Muscle of leg (tissue), 3 donors: ENCODE measurements at regions not wholly inside any gene's neighbourhood (a gene's known extent, or its start where the extent isn't known, plus 50 kb on each side); places are given as distances from the start of the nearest gene placed in this dataset.

Experiments
- DNase-seq: peaks from one replicate; pipeline ENCODE4 v3.0.0; 2013
- H3K27ac ChIP-seq: one replicate; pipeline ENCODE4 v1.5.1; 2013; ENCODE audit warnings: mild to moderate bottlenecking, low read length, control low read depth
- H3K27me3 ChIP-seq: one replicate; pipeline ENCODE4 v1.6.1; 2013; ENCODE audit warnings: low read length; ENCODE audit not compliant: control insufficient read depth, insufficient read depth
- H3K36me3 ChIP-seq: one replicate; pipeline ENCODE4 v1.6.1; 2013; ENCODE audit warnings: low read length; ENCODE audit not compliant: control insufficient read depth, insufficient read depth
- H3K4me1 ChIP-seq: one replicate; pipeline ENCODE4 v1.6.1; 2013; ENCODE audit warnings: low read length; ENCODE audit not compliant: control insufficient read depth, insufficient read depth
- H3K4me3 ChIP-seq: one replicate; pipeline ENCODE4 v1.5.1; 2013; ENCODE audit warnings: low read length, control low read depth
- H3K9me3 ChIP-seq: replicated peaks from 2 replicates; pipeline ENCODE4 v1.6.1; 2013; ENCODE audit warnings: low read depth, low read length; ENCODE audit not compliant: control insufficient read depth
- WGBS: methylation state at CpG from one replicate; pipeline ENCODE4 v1.1.5; 2013; ENCODE audit warnings: missing lambda C conversion rate; ENCODE audit not compliant: insufficient coverage; 5-methylcytosine and 5-hydroxymethylcytosine counted together

DNA sequence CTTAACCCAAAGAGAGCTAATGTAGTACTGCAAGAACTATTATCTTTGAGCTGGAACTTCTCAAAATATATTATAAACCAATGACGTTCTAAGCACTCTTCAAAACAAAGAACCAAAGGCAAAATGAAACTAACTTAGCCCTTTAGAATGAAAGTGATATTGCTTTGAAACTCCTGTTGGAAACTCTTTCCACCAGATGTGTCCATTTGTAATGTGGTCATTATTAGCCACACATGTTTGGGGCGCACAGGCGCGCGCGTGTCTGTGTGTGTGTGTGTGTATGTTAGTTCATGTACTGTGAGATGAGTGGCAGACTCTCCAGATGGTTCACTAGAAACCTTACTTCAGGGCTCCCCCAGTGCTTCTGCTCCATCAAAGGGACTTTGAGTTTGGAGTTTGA, 323.4 kb downstream of the BCL11A start:
- WGBS, result no CpG with 5 or more reads among the region's 6 CpGs
- Histone ChIP-seq H3K36me3 (no peaks in the 10 kb centered on the region), H3K27ac (no peak overlapping the region), H3K9me3 (peaks cover 2% of the 10 kb centered on the region), H3K27me3 (no peaks in the 10 kb centered on the region), H3K4me1 (no peaks in the 10 kb centered on the region), H3K4me3 (no peak overlapping the region)
- DNase-seq, result no peak

DNA sequence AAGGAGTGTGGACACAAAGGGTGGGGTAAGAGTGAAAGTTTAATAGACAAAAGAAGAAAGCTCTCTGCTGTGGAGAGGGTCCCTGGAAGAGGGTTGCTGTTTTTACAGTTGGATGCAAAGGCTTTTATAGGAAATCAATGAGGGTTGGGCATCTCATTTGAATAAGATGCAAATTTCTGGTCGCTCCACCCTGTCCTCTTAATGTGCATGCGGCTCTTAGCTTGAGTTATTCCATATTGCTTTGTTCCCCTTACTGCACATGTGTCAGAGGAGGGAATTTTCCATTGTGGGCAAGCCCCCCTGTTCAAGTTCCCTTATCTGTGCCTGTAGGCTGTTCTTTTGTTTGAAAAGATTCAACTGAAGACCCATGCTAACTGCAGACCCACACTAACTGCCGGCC, 326.5 kb downstream of the BCL11A start:
- H3K4me1 ChIP-seq, result no peaks in the 10 kb centered on the region
- no peak for DNase-seq
- no CpG with 5 or more reads among the region's 3 CpGs for WGBS

DNA sequence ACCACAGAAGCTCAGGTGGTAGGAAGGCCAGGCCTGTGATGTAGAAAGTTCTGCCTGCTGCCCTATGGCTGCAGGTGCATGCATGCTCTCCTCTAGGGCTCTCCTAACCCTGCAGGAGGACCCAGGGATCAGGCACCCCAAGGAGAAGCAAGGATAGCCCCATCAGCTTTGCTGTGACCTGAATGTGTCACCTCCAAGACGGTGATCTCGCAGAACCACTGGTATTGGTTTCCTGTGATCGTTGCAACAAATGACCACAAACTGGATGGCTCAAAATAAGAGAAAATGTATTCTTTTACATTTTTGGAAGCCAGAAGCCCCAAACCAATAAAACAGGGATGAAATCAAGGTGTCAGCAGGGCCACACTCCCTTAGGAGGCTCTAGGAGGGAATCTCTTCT, 327.3 kb downstream of the BCL11A start:
- Histone ChIP-seq H3K4me3 (no peak overlapping the region), H3K27ac (no peak overlapping the region), H3K36me3 (no peaks in the 10 kb centered on the region), H3K4me1 (no peaks in the 10 kb centered on the region), H3K9me3 (peaks cover 2% of the 10 kb centered on the region), H3K27me3 (no peaks in the 10 kb centered on the region)
- no peak for DNase-seq
- WGBS, result no CpG with 5 or more reads among the region's 3 CpGs

More for the DNA sequence above, 326.5 kb downstream of the BCL11A start:
- no peak overlapping the region for H3K27ac ChIP-seq
- peaks cover 2% of the 10 kb centered on the region for H3K9me3 ChIP-seq
- H3K4me3 ChIP-seq, result no peak overlapping the region
- no peaks in the 10 kb centered on the region for H3K36me3 ChIP-seq
- no peaks in the 10 kb centered on the region for H3K27me3 ChIP-seq

DNA sequence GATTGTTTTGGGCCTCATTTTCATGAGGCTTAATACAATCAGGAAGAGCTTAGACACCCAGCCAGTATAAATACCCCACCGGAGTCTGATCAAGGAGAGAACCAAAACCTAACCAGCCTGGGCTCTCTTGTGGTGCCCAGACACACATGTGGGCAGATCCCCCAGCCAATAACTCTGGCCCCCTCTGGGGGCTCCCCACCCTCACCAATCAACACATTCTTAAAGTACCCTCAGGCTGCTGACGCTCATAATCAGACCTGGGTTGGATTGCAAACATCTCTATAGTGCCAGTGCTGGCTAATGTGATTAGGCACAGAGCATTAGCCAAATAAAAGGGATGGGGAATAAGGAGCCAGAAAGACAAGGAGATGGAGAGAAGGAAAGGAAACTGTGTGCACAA, 329.6 kb downstream of the BCL11A start:
- no peak overlapping the region for H3K4me3 ChIP-seq

DNA sequence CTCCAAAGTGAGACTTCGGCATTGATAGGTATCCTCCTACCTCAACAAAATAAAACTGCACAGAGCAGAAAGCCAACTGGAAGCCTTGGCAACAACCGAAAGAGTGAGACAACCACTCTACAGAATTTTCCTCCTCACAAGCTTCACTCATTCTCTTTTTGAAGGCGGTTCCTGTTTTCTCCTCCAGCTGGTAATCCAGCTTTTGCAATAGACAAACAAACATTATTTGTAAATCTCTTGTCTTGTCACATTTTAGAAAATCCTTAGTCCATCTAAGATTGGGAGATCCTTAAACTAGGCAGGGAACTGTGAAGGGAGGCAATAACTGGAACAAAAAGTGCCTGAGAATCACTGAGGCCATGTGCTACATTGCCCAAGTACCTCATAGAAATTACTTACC, 332.4 kb downstream of the BCL11A start:
- Histone ChIP-seq H3K27me3 (no peaks in the 10 kb centered on the region), H3K4me3 (no peak overlapping the region), H3K9me3 (no peaks in the 10 kb centered on the region), H3K4me1 (no peaks in the 10 kb centered on the region), H3K27ac (no peak overlapping the region), H3K36me3 (no peaks in the 10 kb centered on the region)
- WGBS, result 90% methylated on average over 3 of the region's 3 CpGs
- DNase-seq, result no peak

More for the DNA sequence above, 329.6 kb downstream of the BCL11A start:
- DNase-seq, result no peak
- Histone ChIP-seq H3K4me1 (no peaks in the 10 kb centered on the region), H3K27me3 (no peaks in the 10 kb centered on the region), H3K36me3 (no peaks in the 10 kb centered on the region), H3K27ac (no peak overlapping the region), H3K9me3 (no peaks in the 10 kb centered on the region)
- WGBS, result 56% methylated on average over 1 of the region's 2 CpGs

DNA sequence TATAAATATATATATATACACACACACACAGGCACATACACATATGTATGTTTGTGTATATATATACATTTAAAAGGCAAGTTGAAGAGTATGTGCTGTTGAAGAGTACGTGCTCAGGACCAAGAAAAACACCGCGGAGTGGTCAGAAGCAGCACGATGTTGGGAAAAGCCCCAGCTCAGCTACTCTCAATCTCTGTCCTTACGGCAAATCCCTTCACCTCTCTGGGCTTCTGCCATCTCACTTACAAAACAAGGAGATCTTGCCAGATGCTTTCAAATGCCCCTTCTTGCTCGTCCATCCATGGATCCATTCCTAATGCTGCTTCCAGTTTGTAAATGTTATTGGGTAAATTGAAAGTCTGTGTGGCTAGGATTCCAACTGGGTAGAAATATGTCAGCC, 333.9 kb downstream of the BCL11A start:
- DNase-seq, result no peak
- no peak overlapping the region for H3K27ac ChIP-seq

DNA sequence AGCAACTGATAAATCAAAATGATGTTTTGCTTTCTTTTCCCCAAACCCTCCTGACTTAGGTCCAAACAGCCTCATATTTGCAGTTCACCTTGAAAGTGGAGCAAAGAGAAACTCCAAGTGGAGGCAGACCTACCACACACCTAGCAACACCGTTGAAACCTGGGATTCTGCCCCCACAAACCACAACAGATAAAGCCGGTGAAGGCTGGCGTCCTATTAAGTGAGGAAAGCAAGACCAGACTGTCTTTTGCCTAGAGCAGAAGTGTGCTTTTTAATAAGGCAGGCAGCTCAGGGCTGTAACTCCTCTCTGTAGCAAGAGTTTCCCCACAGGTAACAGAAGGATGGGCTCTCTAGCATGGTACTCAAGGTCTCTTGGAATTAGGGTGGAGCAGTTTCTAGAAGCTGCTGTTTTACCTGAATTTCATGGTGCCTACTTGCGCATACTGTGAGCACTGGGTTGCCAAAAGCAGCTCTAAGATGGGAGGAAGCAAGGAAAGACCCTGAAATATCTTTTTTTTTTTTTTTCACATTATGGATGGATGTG, 336.9 kb downstream of the BCL11A start:
- no peaks in the 10 kb centered on the region for H3K36me3 ChIP-seq
- H3K4me1 ChIP-seq, result peaks cover 3% of the 10 kb centered on the region
- no peak overlapping the region for H3K4me3 ChIP-seq
- DNase-seq, result no peak
- no peaks in the 10 kb centered on the region for H3K9me3 ChIP-seq
- WGBS, result no CpG with 5 or more reads among the region's 4 CpGs
- peaks cover 5% of the 10 kb centered on the region for H3K27me3 ChIP-seq
- H3K27ac ChIP-seq, result no peak overlapping the region

More for the DNA sequence above, 333.9 kb downstream of the BCL11A start:
- Histone ChIP-seq H3K4me1 (peaks cover 3% of the 10 kb centered on the region), H3K4me3 (no peak overlapping the region), H3K36me3 (no peaks in the 10 kb centered on the region), H3K9me3 (no peaks in the 10 kb centered on the region), H3K27me3 (peaks cover 5% of the 10 kb centered on the region)
- 80% methylated on average over 1 of the region's 6 CpGs for WGBS

DNA sequence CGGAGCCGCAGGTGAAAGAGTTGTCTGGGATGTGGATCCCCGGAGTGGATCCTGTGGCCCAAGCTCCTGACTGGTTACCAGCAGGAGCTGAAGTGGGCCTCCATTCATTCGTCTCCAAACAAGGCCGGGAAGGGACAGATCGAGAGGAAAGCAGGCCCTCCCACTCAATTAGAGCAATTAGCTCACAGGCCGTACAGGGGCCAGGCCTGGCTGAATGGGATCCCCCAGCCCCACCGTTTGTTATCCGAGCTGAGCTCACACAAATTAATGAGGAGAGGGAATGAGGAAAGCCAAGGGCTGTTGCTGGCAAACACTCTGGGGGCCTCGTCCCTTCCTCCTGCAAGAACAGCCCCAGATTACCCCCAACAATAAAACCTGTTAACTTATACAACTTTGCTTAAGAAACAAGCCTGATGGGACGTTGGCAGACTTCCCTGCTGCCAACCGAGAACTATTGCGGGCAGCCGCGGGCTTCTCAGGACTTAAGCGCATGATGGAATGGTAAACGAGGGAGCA, 338.0 kb downstream of the BCL11A start:
- DNase-seq, result peak; percentile 11
- Histone ChIP-seq H3K36me3 (no peaks in the 10 kb centered on the region), H3K4me3 (no peak overlapping the region), H3K27me3 (peaks cover 5% of the 10 kb centered on the region), H3K9me3 (no peaks in the 10 kb centered on the region), H3K4me1 (peaks cover 3% of the 10 kb centered on the region), H3K27ac (no peak overlapping the region)
- 37% methylated on average over 5 of the region's 17 CpGs for WGBS

DNA sequence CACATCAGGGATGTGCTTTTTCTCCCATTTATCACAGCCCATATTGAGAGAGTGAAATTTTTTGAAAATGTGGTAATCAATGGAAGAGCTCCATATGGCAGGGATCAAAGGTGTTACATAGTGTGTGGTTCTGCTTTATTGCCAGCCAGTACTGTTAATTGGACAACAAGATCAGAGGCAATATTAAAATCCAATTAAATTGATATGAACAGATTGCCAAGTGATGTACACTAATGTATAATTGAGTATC, 338.9 kb downstream of the BCL11A start:
- Histone ChIP-seq H3K4me3 (no peak overlapping the region), H3K27me3 (peaks cover 5% of the 10 kb centered on the region), H3K9me3 (no peaks in the 10 kb centered on the region), H3K4me1 (peaks cover 3% of the 10 kb centered on the region), H3K36me3 (no peaks in the 10 kb centered on the region), H3K27ac (no peak overlapping the region)
- no peak for DNase-seq

DNA sequence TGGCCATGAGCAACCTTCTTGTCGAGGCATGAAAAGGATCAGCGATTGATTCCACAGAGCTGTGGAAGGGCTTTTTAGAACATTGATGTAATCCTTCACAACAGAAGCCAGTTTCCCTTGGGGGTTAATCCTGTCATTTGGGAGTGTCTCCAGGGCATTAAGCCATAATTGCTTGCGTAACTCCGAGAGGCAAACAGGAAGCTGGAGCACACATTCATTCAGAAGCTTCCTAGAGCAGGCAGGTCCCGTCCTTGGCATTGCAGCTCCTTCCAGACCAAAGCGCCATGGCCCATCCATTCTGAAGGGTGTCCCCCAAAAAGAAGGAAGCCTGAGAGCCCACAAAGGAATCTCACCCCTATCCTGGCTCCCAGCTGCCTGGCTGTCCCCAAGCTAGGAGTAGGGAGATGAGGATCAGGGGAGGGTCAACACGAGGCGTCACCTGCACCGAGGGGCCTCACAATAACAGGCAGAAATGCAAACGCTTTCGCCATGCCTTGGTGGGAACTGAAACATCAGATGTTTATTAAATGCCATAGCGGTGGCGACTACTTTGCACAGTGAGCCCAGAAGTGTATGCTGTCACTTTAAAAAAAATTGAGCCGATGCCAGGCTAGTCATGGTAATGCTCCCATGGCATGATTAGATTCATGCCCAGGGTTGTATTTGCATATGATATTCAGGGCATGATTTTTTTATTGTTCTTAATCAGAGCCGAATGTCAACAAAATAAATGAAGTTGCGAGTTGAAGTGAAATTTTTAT, 339.4 kb downstream of the BCL11A start:
- Histone ChIP-seq H3K4me1 (peaks cover 3% of the 10 kb centered on the region), H3K9me3 (no peaks in the 10 kb centered on the region), H3K36me3 (no peaks in the 10 kb centered on the region), H3K27ac (no peak overlapping the region), H3K4me3 (no peak overlapping the region), H3K27me3 (peaks cover 5% of the 10 kb centered on the region)
- WGBS, result 73% methylated on average over 13 of the region's 16 CpGs
- DNase-seq, result peak; percentile 19
